Pulmonary artery endothelial cell (primary cell): ENCODE measurements at regions not wholly inside any gene's neighbourhood (a gene's known extent, or its start where the extent isn't known, plus 50 kb on each side); places are given as distances from the start of the nearest gene placed in this dataset.

Experiments used
- DNase-seq: peaks from one replicate; pipeline ENCODE4 v3.0.0-alpha.2; 2011; ENCODE audit warnings: low read depth, low spot score

- no peak for DNase-seq
Measured at GRCh38 chr15:94749811-94750617, 518.7 kb downstream of the MCTP2 start.

GRCh38 chr15:94760348-94760747 lies 529.0 kb downstream of the MCTP2 start:
- no peak for DNase-seq

GRCh38 chr15:94761574-94761973 lies 530.2 kb downstream of the MCTP2 start:
- DNase-seq: no peak

- no peak for DNase-seq
Measured at GRCh38 chr15:94769089-94769488, 537.7 kb downstream of the MCTP2 start.

- no peak for DNase-seq
Measured at GRCh38 chr15:94770199-94770598, 538.8 kb downstream of the MCTP2 start.

GRCh38 chr15:94777037-94777436 lies 545.7 kb downstream of the MCTP2 start:
- DNase-seq: no peak

GRCh38 chr15:94778840-94779239 lies 547.5 kb downstream of the MCTP2 start:
- DNase-seq: no peak

GRCh38 chr15:94780166-94780565 lies 548.8 kb downstream of the MCTP2 start:
- no peak for DNase-seq

GRCh38 chr15:94785091-94785490 lies 553.7 kb downstream of the MCTP2 start:
- no peak for DNase-seq

- DNase-seq: no peak
Measured at GRCh38 chr15:94791008-94791407, 559.6 kb downstream of the MCTP2 start.

GRCh38 chr15:94791510-94791909 lies 560.1 kb downstream of the MCTP2 start:
- no peak for DNase-seq

- no peak for DNase-seq
Measured at GRCh38 chr15:94792196-94792595, 560.8 kb downstream of the MCTP2 start.

- DNase-seq: no peak
Measured at GRCh38 chr15:94793207-94793606, 561.8 kb downstream of the MCTP2 start.

- DNase-seq: no peak
Measured at GRCh38 chr15:94793641-94794040, 562.3 kb downstream of the MCTP2 start.

GRCh38 chr15:94804613-94805012 lies 573.3 kb downstream of the MCTP2 start:
- DNase-seq: no peak

GRCh38 chr15:94815110-94815731 lies 583.9 kb downstream of the MCTP2 start:
- no peak for DNase-seq

GRCh38 chr15:94815914-94816313 lies 584.6 kb downstream of the MCTP2 start:
- no peak for DNase-seq

- no peak for DNase-seq
Measured at GRCh38 chr15:94829887-94830884, 598.8 kb downstream of the MCTP2 start.

- DNase-seq: no peak
Measured at GRCh38 chr15:94834000-94834399, 602.6 kb downstream of the MCTP2 start.

GRCh38 chr15:94834494-94834893 lies 603.1 kb downstream of the MCTP2 start:
- DNase-seq: no peak

- no peak for DNase-seq
Measured at GRCh38 chr15:94838281-94838680, 606.9 kb downstream of the MCTP2 start.
